ENCODE measurements at regions not wholly inside any gene's neighbourhood (a gene's known extent, or its start where the extent isn't known, plus 50 kb on each side); places are given as distances from the start of the nearest gene placed in this dataset.
A peak's percentile ranks its signal among the peaks of the same experiment; 100 is the strongest.
"Not testable (repeated sequence)": the region's sequence is repeated elsewhere in the genome, so short reads cannot be mapped to it uniquely, and the experiment has no call there.

DNA sequence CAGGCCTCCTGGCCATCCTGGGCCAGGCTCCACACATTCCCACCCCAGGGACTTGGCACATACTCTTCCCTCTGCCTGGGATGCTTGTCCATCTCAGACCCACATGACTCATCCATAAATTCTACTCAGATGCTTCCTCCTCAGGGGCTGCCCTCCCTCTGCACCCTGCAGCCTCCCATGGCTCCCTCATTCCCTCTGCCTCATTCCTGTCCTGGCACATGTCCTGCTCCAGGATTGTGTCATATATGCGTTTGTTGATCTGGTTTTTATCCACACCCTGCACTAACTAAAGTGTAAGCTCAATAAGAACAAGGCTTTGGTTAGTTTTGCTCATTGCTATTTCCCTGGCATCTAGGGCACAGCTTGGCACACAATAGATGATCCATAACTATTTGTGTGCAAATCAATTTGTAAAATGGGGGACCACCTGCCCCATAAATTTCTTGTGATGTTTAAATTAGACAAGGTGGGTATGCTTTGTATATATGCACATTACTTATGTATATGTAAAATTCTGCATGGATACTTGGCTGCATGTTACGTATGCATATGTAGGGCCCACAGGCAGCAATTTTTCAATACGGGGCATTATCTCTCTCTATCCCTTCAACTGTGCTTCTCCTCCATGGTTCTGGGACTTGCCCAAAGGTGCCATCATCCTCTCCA lies 191.4 kb downstream of the PTPRU start:
- DNase-seq, result no peak

DNA sequence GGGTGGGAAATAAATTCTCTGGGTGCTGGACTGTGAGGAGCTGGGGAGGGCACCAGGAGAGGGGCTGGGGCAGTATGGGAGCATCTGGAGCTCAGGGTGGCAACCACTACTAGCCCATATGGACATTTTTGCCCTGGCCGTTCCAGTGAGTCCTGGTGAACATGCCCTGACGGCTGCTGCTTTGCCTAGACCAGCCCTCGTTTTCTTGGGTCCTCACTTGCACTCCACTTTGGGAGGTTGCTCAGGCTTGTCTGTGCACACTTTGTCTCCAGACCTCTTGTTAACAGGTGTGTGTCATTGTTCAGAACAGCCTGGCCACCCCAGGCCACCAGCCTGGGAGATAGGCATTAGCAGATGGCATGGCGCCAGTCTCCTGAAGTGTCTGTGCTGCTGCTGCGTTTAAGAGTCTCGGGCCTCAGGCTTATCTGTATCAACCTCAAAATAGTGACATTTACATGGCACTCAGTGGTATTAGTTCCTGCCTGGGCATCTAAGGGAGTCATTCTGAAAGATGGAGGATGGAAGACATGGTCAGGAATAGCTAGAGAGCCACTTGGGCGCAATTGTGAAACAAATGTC lies 190.5 kb downstream of the PTPRU start:
- peak; percentile 72 to 87 for DNase-seq

DNA sequence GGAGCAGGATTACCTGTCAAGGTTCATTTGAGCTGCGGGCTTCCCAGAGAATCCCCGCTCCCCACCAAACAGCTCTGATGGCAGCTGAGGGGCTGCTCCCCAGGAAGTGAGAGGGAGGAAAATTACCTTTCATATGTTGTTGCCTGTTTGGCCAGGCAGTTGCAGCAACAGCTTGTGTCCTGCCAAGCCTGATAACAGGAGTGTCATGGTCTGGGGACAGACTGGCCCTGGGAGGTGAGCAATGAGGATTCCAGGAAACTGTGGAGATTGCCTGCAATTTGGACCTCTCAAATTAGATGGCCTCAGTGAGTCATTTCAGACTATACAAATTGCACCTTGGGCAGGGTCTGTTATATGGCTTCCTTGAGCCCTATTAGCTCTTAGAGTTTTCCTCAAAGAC lies 189.3 kb downstream of the PTPRU start:
- no peak for DNase-seq

DNA sequence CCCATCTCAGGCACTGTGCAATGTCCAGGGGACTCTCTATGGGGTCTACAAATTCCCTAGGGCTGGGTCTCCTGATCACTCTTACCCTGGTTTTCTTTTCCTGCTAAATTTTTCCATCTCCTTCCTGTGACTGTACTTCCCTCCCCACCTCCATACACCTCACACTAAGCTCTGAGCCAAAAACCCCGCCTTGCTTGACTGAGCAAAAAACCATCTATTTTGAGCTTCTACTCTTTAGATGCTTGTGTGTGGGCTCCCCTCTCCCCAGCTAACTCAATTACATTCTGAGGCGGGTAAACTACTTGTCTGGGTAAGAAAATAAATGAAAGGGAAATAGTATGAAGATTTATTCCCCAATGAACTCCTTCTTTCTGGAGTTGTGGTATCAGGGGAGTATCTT lies 187.9 kb downstream of the PTPRU start:
- no peak for DNase-seq

DNA sequence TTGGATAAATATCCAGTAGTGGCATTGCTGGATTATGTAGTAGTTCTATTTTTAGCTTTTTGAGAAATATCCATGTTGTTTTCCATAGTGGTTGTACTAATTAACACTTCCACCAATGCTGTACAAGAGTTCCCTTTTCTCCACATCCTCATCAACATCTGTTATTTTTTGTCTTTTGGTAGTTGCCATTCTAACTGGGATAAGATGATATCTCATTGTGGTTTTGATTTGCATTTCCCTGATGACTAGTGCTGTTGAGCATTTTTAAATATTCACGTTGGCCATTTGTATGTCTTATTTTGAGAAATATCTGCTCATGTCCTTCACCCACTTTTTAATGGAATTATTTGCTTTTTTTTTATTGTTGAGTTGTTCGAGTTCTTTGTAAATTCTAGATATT lies 183.9 kb downstream of the PTPRU start:
- no peak for DNase-seq

DNA sequence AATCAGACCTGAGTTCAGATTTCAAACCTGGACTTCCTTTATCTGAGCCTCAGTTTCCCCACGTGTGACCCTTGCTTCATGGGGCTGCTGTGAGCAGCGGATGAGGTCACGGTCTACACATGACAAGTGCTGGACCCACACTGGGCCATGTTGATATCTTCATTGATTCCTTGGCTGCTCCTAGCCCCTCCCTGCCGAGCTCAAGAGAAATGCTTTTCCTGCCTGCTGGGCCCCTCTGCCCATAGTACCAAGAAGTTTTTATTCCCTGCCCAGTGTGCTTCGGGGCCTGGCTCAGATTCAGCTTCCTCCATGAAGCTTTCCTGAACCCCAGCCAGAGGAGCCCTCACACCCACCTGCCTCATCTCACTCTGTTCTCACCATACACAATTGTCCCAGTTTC lies 181.6 kb downstream of the PTPRU start:
- no peak for DNase-seq

DNA sequence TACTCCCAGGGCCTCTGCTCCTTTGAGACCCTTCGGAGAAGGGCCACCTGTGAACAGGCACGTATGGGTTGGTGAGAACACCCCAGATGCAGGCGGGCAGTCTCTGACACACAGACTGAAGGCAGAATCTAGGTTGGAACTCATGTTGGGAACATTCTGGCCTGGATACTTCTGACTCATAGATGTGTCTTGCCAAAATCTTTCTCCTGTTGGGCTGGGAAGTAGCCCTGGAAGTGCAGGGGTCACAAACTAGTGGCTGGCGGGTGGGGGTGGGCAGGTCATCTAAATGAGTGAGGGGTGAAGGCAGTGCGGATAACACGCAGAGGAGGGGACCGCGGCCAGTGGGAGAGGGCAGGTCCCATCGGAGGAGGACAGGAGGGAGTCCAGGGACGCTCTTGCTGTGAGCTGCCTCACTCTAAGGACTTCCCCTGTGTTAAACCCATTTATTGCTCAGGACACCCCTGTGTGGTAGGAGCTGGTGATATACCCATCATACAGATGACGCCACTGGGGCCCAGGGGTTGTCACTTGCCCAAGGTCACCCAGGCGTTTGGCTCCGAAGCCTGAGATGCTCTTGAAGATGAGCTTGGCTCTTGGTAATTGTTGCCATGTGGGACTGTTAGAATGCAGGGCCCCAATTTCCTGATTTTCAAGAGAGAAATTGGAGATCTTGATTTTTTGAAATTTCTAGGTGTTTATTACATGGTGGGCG lies 181.0 kb downstream of the PTPRU start:
- DNase-seq, result no peak

DNA sequence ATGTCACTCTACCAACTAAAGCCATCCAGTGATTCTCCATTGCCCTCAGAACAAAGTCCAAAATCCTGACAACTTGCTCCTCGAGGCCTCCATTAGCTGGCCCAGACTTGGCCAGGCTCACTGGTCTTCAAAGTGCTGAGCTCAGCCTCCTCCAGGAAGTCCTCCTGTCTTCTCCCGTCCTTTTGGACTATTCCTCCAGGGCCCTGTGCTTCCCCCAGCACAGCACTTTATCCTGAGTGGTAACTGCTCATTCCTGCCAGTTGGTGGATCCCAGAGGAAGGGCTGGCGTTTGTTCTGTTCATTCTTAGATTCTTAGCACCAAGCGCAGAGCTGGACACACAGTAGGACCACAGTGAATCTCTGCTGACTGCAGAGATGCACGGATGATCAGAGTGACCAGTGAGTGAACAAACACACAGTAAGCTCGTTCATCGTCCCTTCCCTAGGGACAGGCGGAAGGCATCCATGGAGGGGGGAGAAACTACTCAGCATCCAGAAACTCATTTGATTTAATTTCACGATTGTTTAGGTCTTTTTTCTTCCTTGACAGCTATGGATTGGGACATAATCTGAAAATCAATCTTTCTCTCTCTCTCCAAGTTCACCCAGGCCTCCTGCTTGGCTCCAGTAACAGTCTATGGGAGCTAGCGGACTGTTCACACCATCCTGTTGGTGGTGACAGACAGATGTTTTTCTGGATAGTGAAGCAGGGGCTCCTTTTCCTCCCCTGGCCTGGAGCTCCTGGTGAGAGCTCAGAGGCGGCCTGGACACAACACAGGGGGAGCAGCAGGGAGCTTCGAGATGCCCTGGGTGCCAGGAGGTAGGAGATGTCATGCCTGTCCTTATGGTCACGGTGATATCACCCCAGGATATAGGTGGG lies 180.2 kb downstream of the PTPRU start:
- DNase-seq, result no peak

DNA sequence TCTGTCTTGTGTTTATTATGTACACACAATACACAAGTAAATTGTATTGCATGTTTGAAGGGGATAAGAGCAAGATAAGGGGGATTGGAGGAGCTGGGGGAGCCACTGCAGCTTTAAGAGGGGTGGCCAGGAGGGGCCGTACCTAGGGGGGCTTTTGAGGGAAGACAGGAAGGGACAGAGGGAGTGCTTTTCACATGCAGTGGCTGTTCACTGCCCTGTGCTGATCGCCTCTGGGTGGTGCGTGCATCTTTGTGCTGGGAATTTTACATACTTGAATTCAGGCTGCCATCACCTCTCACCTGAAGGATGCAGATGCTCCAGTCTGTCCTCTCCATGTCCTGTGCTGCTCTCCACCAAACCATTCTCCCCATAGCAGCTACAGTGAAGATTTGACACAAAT lies 179.5 kb downstream of the PTPRU start:
- DNase-seq, result no peak

DNA sequence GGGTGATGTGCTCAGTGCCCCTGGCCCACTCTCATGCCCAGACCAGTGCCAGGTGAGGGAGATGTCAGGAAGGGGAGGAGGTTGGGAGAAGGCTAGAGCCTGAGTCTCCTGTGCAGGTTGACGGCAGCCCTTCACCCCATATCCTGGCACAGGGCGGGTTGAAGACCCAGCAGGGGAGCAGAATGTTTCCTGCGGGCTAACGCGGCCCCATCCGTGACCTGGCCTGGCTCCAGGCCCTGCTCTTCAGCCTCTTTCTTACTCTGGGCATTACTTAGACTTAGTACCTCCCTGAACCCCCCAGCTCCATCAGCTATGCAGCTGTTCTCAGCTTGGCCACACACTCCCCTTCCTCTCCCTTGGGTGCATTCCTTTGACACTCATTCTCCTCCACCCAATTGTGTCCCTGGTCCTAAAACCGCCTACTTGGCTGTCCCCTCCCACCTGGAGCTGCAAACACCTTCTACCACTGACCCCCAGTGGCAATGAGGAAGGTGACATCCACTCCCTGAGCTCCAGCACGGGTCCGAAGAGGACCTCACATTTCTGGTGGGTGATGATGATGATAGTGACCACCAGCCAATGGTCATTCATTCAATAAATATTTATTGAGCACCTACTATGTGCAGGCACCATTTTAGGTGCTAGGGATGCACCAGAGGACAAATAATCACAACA lies 179.0 kb downstream of the PTPRU start:
- no peak for DNase-seq

DNA sequence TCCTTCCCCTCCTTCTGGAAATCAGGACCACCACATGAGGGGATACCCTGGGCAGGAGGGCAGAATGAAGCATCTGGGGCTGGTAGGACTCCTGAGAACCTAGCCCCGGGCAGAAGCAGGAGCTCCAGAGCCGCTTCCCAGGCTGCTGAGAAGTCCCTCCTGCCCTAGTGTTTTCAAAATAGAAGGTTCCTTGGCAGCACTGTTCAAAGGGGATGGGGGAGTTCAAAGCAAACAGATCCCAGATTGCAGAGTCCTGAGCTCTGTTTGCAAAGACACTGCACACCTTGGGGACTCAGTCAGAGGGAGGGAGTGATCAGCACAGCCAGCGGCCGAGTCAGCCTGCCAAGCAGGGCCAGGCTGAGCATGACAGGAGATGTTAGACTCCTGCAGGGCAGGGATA lies 177.8 kb downstream of the PTPRU start:
- DNase-seq, result no peak

DNA sequence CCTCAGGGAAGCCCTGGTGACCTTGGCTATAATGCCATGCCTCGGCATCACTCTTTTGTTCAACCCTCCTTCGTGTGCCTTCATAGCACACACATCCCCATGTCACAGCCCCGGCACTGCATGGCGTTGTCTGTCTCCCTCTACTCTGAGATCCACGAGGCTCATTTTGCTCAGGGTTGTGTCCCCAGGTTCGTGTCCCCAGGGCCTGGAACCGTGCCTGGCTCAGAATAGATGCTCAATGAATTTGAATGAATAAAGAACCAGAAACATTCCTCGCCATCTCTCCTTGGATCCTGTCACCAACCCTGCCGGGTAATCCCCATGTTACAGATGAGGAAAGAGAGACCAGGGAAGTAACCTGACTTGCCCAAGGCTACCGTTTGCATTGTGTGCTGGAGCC lies 177.3 kb downstream of the PTPRU start:
- no peak for DNase-seq

DNA sequence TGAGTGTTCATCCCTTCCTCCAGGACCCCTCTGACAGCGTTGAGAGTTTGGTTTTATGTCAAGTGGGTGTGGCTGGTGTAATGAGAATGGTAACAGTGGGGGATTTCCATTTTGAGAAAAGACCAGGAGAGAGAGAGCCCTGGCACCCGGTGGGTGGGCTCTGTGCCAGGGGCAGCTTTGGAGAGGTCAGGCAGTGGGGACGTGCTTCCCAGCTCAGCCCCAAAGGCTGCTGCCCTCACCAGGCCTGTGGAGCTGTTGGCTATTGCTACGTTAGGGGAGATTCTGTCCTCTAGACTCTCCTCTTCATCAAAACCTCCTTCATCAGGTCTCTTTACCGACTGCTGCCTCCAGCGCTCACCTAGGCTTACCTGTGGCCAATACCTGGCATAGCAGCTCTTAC lies 176.3 kb downstream of the PTPRU start:
- DNase-seq, result no peak

DNA sequence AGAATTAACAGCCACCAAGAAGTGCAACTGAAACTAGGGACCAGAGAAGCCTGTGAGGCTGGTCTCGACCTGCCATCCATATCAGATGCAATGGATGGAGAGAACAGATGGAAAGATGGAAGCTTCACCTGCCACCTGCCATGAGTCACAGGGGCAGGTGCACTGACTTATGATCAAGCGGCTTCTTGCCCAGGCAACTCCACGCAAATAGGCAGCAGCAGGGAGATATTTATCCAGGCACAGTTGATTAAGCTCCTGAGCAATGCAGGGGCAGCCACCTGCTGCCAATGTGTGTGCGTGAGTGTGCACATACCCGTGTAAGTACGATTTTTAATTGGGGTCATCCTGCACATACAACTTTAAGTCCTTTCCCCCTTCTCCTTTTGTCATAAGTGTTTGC lies 174.2 kb downstream of the PTPRU start:
- DNase-seq, result peak; percentile 50 to 74

DNA sequence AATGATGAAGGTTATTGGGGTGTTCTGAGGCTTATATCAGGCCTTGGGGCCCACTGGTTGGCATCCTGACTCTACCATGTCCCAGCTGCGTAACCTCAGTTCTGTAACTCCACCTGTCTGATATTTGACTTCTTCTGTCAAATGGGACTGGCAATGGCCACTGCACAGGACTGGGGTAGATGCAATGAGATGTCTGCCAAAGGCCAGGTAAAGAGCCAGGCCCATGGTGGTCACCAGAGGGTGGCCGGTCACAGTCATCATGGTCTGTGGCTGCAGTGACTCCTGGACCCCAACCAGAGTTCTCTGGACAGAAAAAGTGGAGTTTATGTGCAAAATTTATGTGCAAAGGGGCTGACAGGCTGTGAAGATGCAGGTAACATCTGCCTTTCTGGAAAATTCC lies 173.3 kb downstream of the PTPRU start:
- DNase-seq, result no peak

DNA sequence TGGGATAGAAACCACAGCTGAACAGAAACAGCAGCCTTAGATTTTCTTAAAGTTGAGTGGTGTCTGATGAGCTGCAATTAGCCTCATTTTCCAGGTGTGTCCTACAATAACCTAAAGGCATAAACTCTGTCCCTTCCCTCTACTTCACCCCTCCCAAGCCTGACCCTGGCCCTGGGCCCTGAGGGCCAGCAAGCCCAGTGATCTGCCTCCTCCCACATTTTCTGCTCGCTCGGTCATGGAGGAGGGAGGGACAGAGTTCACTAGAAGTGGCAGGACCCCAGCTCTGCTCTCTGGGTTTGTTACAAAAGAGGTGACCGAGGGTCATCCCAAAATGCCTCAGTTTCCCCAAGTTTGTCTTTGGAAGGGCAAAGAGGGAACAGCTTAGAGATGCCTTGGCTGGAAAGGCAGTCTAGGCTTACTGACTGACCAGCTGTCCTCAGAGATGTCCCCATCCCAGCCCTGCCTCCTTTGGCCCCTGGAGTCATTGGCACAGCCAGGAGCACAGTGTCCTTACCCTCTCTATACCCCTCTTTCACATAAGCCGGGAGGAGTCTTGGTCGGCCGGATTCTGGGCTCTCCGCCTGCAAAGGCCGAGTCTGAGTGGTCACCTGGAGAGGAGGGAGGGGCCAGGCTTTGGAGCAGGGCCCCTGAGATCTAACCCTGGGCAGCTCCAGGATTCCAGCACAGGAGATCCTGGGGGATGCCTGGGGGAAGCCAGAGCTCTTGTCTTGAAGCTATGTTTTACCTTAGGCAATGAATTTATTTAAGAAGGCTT lies 172.7 kb downstream of the PTPRU start:
- DNase-seq, result no peak

DNA sequence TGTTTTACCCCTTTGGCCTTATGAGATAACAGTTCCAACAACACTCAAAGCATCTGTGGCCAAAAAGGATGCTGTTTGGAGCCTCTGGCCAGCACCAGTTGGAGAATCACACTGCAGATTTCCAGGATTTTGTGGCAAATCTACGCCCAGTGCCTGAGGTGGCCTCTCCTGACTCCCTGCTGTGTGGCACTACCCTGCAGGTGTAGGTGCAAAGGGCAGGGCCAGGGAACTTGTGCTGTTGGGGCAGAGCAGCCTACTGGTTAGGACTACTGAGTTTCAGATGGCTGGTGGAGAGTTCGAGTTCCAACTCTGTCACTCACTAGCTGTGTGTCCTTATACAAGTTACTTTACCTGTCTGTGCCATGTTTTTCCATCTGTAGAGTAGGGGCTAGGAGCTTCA lies 170.5 kb downstream of the PTPRU start:
- DNase-seq, result no peak

DNA sequence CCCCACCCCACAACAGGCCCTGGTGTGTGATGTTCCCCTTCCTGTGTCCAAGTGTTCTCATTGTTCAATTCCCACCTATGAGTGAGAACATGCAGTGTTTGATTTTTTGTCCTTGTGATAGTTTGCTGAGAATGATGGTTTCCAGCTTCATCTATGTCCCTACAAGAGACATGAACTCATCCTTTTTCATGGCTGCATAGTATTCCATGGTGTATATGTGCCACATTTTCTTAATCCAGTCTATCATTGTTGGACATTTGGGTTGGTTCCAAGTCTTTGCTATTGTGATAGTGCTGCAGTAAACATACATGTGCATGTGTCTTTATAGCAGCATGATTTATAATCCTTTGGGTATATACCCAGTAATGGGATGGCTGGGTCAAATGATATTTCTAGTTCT lies 163.9 kb downstream of the PTPRU start:
- DNase-seq, result not testable (repeated sequence)

DNA sequence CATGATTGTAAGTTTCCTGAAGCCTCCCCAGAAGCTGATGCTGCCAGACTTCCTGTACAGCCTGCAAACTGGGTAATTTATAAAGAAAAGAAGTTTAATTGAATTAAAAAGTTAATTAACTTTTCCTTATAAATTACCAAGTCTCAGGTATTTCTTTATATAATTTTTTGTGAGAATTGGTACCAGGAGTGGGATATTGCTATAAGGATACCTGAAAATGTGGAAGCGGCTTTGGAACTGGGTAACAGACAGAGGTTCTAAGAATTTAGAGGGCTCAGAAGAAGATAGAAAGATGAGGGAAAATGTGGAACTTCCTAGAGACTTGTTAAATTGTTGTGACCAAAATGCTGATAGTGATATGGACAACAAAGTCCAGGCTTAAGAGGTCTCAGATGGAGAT lies 163.1 kb downstream of the PTPRU start:
- DNase-seq, result no peak

DNA sequence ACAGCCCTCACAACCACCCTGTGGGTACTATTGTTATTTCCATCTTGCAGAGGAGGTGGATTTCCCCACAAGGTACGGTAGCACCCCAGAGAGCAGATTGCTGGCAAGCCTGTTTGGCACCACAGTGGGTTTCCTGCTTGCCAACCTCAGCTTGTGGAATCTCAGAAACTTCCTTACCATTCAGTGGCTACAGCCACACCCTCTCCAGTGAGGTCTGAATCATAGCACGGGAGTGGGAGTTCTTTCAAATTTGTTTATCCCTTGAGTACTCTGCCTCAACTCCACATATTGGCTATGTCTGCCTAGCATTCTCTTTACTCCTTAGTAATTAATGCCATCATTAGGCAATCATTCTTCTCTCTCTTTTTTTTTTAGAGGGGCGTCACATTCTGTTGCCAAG lies 162.1 kb downstream of the PTPRU start:
- DNase-seq, result no peak

DNA sequence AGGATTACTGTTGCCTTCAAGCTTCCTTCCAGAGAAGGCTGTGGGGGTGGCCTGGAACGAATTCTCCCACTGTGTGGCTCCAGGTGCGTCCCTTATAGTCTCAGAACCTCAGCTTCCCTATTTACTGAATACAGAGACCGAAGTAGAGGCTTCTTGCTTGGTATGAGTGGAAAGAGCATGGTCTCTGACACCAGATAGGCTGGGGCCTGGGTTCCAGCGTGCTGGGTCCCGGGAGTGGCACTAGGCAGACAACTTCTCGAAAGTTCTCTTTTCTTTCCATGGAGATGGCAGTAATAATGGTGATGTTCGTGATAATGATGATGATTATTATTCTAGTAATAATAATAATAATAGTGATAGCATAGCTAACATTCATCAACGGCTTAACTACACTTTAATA lies 161.7 kb downstream of the PTPRU start:
- no peak for DNase-seq

DNA sequence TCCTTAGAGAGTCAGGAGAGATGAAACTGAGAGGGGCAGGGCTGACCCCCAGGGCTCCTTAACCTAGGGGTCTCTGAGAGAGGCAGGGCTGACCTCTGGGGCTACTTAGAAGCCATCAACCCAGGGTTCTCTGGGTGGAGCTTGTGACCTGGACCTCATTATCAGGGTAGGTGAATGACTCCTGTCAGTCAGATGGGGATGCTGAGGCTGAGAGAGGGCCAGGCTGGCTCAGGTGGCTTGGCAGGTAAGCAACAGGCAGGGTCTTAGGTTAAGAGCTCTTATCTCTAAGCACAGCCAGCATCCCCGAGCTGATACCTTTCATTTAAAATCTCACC lies 160.9 kb downstream of the PTPRU start:
- DNase-seq, result no peak

Measured in NCI-H187 (cell line).